SHP77 (cell line): ENCODE measurements at regions not wholly inside any gene's neighbourhood (a gene's known extent, or its start where the extent isn't known, plus 50 kb on each side); places are given as distances from the start of the nearest gene placed in this dataset.

ENCODE experiments used
- DNase-seq, 2 experiments: peaks; one replicate each; lab custom pipeline; 2025; lab: John Stamatoyannopoulos, UW

DNA sequence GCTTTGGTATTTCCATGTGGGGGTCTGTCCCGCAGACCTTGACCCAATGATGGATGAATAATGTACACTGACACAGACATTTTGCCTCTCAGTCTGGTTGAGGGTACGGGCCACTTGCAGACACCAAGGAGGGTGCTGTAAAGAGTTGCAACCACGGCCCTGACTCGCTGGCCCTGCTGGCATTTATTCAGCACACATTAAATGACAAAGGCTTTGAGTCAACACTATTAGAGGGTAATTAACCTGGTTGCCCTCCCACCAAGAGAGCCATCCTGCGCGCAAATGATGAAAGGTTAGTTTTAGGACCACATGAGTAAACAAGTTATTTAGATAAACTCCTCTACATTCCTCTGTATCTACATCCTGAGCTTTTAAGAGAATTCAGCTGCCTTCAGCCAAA, 308.9 kb upstream of the MMS22L start:
- DNase-seq, result no peak

DNA sequence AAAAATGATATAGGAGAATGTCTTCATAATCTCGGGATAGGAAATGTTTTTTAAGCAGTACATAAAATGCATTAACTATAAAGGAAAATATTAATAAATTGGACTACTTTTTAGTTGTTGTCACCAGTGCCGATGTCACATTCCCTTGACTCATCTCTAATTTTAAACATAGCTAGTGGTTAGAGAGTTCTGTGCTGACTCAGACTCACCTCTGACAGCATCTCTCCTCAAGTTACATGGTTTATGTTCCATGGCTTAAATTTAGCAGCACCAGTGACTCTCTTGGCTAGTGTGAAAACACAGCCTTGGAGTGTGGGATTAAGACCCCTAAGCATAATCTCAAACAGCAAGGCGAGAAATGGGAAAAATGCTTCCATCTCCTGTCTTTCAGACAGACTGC, 311.8 kb upstream of the MMS22L start:
- DNase-seq, result no peak

DNA sequence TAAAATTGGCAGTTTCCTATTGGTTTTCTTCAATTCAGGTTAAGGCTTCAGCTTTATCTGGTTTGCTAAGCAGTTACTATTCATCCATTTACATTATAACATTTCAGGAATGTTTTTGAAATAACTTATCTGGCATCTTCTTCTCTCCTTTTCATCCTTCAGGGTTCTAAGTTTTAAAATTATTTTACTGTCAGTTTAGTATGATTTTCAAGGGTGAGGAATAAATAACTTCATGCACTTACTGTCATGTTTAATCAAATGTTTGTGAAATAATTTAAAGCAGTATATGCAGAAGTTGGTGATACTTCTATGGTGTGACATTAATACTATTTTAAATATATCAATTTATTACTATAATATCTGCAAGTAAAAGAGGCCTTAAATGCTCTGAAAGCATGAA, 338.1 kb upstream of the MMS22L start:
- DNase-seq, result no peak

DNA sequence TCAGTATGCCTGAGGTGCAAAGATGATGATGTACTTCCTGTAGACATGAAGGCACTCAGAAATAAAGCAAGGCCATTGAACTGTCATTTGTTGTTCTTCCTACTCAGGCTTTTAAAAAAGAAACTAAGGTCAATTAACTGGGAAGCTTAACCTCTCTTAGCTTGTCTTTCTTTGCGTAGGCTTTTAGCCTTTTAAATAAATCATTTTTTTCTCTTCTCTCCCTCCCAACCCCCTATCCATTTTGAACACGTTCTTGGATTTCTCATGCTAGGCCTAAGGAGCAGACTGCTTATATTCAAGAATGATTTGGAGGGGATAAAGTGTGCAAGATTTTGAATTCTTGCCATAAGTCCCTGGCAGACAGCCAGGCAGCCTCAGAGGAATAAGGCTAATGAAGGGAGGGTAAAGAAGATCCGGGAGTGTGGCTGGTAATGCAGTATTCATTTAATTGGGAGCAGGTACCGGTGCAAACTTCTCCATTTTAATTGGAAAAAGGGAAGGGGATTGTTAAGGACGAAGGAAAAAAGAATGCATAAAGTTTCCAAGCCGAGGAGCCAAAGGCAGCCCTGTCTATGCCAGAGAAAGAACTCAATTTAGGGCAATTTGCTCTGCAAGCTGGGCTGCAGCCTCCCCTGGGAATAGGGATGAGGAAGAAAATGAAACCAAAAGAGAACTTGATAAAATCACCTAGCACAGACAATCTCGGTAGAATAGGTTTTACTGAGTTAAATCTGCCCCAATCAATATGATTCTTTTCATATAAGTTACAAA, 343.8 kb upstream of the MMS22L start:
- DNase-seq, result peak in 1 of 2 experiments; percentile 22

DNA sequence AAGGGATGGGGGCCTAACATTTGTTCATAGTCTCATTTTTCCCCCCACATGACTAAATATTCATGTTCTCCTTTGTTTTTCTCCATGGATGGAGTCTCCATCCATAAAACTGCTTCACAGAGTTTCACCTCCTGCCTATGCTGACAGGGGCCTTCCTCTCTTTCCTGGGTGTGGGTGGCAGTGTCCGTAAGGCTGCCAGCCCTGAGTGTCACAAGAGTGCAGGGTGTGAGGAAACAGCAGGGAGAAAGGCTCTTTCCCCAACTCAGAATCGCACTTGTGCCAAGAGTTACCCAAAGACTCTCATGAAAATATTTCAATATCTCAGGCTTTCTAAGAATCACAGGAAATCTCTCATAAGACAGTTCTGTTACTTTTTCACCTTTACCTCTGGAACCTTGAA, 346.2 kb upstream of the MMS22L start:
- DNase-seq, result no peak

DNA sequence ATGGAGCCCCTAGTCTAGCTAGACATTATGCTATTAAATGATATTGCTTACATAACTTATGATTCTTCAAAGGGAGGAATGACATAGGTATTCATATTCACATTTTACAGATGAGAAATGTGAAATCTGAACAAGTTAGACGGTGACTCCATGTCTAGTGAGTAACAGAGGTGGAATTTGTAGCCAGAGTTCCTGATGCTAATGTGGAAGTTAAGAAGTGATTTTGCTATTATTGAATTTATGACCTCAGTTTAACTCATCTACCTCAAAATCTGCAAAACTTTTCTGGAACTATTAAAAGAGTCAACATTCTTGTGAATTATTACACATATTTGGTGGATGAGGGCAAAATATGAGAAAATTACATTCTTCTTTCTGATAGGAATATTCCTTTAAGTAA, 347.6 kb upstream of the MMS22L start:
- DNase-seq, result no peak

DNA sequence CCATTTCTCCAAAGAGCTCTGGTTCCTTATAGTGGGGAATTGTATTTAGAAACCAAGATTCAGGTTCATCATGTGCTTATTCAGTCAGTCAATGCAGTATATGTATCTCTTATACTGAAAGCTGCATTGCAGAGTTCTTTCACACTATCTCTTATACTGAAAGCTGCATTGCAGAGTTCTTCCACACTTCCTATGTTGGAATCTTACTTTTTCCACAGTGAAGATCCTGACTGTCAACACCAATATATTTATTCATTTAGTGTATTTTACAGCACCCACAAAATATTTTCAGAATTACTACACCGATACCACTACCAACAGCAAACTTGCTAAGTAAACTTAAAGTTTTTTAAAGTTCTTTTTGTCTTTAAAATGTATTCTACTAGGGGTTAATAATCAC, 349.3 kb upstream of the MMS22L start:
- no peak for DNase-seq

DNA sequence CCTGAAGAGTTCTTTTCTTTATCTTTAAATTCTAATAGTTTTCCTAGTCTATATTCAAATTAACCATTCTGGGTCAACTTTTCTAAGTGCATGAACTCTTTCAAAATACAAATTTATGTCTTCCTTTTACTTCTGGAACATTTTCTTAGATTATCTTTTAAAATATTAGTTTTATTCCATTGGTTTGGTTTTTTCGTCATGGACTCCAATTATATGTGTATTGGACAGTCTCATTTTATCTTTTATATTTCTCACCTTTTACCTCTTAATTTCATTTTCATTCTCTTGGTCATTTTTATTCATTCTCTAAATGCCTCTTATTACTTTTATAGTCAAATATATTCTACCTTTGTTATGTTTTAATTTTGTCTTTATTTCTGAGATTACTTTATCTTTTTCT, 356.7 kb upstream of the MMS22L start:
- DNase-seq, result no peak

DNA sequence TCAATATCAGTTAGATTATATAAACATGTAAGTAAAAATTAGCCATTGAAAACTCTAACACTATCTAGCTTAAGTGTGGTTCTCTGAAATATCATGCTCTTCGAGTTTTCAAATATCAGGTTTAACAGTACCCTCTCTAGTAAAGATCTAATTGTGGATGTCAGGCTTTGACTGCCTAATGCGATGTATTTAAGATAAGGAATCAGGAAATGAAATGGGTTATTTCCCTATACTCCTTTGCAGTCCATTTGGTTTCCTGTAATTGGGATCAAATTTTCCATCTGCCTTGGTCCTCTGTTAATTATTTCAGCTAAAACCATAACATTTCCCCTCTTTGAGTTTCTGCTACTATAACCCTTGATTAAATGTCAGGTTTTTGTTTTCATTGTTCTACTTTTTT, 361.3 kb upstream of the MMS22L start:
- DNase-seq, result no peak

DNA sequence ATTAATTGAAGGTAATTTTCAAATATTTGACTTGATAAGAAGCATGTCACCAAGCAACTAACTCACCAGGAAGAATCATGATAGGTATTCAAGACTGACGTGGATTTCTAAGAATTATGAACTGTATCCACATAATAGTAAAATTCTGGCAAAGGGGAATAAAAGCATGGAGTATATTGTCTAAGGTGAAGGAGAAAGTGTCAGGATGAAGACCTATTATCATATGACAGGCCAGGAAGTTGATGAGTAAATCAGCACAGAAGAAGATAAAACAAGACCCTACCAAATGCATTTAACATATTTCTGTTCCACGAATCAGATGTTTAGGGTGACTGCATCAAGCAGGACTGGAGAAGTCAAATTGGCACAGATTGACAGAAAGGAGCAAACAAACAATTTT, 362.7 kb upstream of the MMS22L start:
- no peak for DNase-seq

DNA sequence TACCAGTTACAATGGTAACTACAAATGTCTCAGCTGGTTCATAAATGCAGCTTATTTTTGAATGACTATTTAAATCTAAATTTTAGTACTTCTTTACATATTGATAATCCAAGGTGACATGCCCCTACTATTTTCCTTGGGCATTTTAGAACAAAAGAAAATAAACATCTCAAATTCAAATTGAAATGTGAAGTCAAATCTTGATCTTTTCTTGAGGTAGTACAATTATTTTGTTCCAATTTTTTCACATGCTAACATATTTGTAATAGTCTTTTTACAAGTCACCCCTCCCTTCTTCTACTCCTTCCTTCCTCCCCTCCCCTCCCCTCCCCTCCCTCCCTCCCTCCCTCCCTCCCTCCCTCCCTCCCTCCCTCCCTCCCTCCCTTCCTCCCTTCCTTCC, 370.1 kb upstream of the MMS22L start:
- DNase-seq, result no peak

DNA sequence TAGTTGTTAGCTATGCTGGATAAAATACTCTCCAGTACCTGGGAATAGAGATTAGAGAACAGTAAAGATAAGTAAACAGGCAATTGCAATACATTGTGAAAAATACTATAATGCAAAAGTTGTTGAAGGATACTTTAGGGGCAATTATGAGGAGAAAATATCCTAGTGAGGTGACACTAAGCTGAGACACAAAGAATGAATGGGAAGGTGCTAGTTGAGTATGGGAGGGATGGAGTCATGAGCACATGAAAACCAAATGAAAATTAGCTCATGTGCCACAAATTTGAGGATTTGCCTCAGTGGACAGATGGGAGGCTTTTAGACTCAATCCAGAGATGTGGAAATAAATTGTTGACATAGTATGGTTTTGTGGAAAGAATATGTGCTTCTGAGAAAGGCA, 370.5 kb upstream of the MMS22L start:
- DNase-seq, result no peak

DNA sequence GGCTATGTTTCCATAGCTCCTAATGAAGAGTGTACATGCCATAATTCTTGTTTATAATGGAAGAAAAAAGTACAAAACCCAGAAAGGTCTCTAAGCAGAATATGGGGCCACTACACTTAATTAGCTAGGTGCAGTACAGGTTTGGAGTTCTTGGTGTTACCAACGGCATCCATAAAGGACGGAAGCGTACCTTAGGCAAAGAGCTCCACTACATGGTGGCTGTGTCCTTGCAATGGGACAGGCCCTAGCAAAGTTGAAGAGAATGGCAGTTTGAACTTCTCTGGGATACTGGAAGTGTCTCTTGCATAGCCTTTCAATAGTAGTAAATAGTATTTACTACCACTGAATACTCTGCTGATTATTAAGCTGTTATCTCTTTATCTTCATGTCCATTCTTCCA, 371.7 kb upstream of the MMS22L start:
- no peak for DNase-seq

DNA sequence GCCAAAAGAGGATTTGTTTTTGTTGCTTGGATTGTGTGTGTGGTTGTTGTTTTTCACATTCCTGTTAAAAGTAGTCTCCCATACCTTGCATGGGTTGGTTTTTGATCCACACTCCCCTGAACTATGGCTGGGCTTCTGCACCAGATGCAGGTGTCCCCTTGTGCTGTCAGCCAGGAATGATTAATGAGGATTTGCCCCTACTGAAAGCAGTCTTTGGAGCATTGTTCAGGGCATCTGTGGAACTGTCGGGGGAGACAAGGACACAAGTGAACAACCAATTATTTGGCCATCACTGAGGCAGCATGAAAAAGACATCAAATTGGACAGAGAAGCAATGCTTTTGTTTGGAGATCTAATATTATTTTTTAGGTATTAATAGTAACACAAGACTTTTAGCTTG, 373.2 kb upstream of the MMS22L start:
- no peak for DNase-seq

DNA sequence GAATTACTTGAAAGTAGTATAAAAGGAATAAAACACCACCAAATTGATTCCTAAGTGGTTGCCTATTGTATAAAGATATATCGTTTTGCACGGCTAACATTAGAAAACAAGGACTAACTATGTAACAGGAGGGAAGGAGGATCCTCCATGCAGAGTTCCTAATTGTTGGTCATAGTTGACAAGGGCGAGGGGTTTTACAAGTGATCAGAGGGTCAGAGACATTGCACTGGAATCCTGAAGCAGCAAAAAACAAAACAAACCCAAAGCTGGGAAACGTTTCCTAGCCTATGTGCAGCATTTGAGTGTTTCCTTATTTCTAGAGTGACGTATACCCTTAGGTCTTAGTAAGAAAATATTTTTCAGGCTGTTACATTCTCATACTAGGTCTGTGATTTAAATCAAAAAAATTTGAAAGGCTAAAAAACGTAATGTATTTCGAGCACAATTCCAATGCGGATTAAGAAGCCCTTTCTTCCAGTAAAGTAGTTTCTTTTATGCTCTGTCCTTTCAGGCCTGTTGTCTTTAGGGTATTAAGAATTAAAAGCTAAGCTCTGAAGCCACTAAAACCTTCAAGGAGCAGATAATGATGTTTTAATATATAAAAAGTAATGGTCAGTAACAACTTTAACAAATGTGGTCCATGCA, 373.8 kb upstream of the MMS22L start:
- DNase-seq, result no peak

DNA sequence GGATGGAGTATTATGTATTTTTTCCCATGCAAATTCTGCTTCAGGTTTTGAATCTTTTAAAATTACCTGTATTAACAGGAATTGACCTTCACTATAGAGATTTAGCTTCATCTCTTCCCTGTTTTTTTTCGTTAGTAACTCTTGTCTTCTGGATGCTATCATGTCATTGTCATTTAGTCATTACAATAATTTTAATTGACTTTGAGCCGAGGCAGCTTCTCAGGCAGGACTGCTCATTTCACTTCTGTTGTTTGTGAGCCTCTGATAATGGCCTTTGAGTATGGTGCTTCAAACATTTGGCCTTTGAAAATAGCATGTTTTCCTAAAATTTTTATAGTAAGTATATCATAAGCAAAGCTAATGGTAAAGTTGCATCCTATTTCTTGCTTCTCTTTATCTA, 375.1 kb upstream of the MMS22L start:
- DNase-seq, result no peak

DNA sequence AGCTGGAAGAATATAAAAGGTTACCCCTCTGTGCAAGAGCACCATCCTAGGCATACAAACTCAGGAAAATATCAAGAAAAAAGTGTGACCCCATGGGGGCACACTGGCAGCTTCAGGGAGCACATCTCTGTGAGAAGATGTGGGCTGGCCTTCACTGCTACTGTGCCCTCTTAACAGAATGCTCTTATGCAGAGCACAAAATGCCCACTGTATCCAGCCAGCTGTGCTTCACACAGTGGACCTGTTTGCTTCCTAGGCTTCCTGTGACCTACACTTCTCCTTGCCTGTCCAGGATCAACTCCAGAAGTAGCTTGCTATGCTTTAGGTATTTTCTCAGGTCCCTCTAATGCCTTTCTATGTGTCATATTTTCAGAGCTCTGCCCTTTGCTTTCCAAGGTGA, 380.2 kb upstream of the MMS22L start:
- DNase-seq, result no peak

DNA sequence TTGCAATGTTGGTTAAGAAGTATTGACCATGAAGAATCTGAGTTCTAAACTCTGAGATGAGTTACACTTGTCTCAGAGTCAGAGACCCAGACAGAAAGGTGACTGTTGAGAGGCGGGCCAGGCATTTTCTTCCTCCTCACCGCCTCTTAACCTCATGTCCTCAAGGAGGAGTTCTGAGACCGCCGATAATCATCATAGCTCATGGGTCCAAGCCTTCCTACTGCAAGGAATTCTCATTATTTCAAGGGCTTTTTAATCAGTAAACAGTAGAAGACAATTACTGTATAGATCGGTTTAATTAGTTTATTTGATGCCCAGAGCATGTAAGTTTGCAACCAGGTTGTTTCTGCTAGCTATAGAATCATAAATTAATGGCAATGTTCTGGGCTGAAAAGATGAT, 382.4 kb upstream of the MMS22L start:
- DNase-seq, result no peak

DNA sequence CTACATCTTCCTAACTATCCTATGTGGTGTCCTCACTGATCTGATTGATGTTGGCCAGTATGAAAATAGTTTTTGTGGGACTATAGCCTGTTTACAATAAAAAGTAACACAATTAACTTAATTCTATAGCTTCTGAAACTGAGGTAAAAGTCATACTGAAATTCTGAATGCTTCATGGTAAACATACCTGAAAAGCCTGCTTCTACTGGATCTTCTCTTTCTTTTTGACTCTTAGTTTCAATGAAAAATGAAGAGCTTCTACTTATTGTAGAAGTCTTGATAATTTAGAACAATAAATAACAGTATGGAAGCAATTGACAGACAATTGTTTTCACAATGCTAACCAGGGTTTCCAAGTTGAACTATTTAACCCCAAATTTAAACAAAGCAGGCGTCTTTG, 383.9 kb upstream of the MMS22L start:
- DNase-seq, result no peak

DNA sequence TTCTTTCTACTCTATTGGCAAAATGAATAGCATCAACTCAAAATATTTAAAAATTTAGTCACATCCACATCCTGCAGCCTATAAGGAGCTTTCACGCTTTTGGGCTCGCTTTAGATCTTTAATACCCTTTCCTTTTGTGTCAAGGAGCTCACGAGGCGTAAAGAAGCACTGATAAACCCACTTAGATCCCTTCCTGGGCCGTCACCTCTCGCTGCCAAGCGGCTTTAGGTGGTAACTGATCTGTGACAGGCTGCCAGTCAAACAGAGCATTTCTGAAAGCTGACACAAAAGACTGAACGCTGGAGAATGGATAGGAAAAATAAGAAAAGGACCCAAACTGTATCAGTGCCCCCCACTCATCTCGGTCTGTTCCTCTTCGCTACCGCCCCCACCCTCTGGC, 385.7 kb upstream of the MMS22L start:
- no peak for DNase-seq

DNA sequence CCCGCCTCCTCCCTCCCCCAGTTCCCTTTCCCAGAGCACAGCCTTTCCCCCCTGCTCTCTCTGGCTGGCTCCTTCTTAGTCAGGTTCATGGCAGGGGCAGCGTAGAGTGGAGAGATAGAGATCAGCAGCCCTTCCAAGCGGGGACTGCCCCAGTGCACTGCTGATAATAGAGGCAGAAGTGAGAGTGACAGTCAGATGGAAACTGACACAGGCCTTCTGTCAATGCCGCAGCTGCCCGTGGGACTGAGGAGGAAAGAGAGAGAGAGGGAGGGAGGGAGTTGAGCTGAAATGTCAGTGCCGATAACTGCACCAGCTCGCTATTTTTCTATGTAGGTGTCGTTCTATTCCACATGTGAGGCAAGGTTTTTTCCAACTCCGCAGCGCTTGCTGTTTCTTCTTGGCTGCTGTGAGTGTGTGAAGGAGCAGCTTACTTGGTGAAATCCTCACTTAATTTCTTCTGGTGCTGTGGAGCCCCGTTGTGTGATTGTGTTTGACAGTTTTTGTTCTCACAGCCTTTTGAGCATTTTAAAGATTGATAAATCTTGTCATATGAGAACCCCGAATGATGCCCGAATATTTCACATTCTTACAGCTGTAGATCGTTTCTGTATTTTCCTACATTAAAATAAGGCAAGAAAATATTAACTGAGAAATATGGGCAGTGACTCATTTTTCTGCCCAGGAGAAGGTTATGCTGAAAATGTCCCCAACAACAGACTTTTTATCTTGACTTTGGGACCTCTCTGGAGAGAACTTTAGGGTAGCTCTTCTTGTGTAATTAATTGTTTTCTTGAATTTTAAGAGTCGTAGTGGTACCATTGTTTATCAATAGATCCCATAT, 386.4 kb upstream of the MMS22L start:
- peak; percentile 6 to 30 for DNase-seq

DNA sequence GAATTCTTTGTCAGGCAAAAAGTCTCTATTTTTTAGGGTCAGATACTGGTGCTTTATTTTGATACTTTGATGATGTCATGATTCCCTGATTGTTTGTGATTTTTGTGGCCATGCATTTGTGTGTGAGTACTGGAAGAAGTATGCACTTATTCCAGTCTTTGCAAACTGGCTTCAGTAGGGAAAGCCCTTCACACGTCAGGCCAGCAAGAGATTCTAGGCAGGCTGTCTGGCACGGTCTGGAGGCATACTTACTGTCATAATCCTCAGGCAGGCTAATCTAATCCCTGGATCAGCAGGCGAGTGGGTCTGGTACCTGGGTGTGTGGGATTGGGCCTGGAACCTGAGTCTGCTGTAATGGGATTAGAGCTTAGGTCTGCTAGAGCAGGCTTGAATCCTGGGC, 391.8 kb upstream of the MMS22L start:
- DNase-seq, result no peak

DNA sequence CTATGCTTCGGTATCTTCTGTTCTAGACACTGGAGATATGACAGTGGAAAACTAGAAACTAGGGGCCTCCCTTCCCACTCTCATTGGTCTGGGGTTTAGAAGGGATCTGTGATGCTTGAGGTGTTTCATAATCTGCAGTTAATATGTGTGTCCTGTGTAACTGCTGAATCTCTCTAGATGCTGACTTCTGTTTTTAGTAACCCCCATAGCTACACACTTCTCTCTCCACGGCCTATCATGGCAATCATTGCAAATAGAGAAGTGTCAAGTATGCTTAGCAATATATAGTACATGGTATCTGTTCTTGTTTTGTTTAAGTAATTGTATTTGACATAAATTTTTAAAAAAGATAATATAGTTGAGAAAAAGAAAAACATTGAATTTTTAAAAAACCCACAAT, 394.6 kb upstream of the MMS22L start:
- DNase-seq, result no peak
